KMS-11 (cell line): ENCODE measurements at regions not wholly inside any gene's neighbourhood (a gene's known extent, or its start where the extent isn't known, plus 50 kb on each side); places are given as distances from the start of the nearest gene placed in this dataset.

Experiments used
- H2AFZ ChIP-seq: fragments of 200-600 bp; sonication (generic); 2 replicates; pipeline ENCODE4 v1.6.1; 2016; ENCODE audit warnings: antibody characterized with exemption, mixed run types, low read depth
- H3K27ac ChIP-seq: fragments of 200-600 bp; sonication (generic); 2 replicates; pipeline ENCODE4 v1.6.1; 2016; ENCODE audit warnings: mild to moderate bottlenecking, mixed run types
- H3K27me3 ChIP-seq: fragments of 200-600 bp; sonication (generic); 2 replicates; pipeline ENCODE4 v1.6.1; 2017; ENCODE audit warnings: mild to moderate bottlenecking, low read depth, mixed run types, moderate library complexity; ENCODE audit not compliant: insufficient read depth
- H3K36me3 ChIP-seq: fragments of 200-600 bp; sonication (generic); 2 replicates; pipeline ENCODE4 v1.6.1; 2017; ENCODE audit warnings: mild to moderate bottlenecking, mixed run types; ENCODE audit not compliant: insufficient read depth
- H3K4me1 ChIP-seq: fragments of 200-600 bp; sonication (generic); 2 replicates; pipeline ENCODE4 v1.6.1; 2016; ENCODE audit warnings: mild to moderate bottlenecking, low read depth, mixed run types; ENCODE audit not compliant: poor library complexity, severe bottlenecking
- H3K4me2 ChIP-seq: fragments of 200-600 bp; sonication (generic); 2 replicates; pipeline ENCODE4 v1.7.0; 2016; ENCODE audit warnings: mild to moderate bottlenecking, mixed run types
- H3K4me3 ChIP-seq: fragments of 200-600 bp; sonication (generic); IDR thresholded peaks from 2 replicates; pipeline ENCODE4 v1.6.1; 2017; ENCODE audit warnings: low read depth, low read length, mixed read lengths; ENCODE audit not compliant: insufficient read depth
- H3K79me2 ChIP-seq: fragments of 200-600 bp; sonication (generic); 2 replicates; pipeline ENCODE4 v1.6.1; 2016; ENCODE audit warnings: low read depth, mixed run types; ENCODE audit not compliant: insufficient read depth
- H3K9ac ChIP-seq: fragments of 200-600 bp; sonication (generic); 2 replicates; pipeline ENCODE4 v1.6.1; 2016; ENCODE audit warnings: mild to moderate bottlenecking, mixed run types
- H4K20me1 ChIP-seq: fragments of 200-600 bp; sonication (generic); 2 replicates; pipeline ENCODE4 v1.6.1; 2016; ENCODE audit warnings: mild to moderate bottlenecking, mixed run types; ENCODE audit not compliant: insufficient read depth
- CTCF ChIP-seq: fragments of 200-600 bp; sonication (generic); conservative IDR thresholded peaks from 2 replicates; pipeline ENCODE4 v1.6.1; 2017; ENCODE audit warnings: low read depth, mild to moderate bottlenecking, antibody characterized with exemption, low read length, moderate library complexity, mixed read lengths

DNA sequence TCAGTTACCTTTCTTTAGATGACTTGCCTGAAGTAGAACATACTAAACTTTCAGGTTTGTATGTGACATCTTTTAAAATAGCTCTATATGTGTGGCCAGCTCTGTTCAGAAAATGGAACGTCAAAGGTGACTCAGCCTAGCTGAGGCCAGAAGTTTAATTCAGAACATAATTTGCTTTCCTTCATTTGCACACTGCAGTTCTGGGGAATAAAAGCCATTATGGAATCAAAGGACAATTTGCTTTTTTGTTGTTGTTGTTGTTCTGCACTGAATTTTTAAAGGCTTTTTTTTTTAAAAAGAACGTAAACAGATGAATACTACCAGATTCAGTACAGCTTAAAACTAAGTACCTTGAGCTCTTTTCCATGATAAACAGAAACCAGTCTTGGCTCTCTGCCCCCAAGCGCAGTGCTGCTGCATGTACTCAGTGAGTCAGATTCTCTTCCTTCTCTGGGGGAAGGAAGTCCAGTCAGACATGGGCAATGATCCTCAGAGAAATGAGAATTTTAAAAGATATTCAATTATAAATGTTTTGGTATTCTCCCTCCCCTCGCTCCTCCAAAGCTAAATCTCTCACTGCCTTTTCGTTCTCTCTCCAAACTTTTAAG lies 644.2 kb downstream of the NOVA1 start:
- TF ChIP-seq CTCF: no peak
- Histone ChIP-seq H3K79me2 (no peaks in the 10 kb centered on the region), H3K4me2 (no peak overlapping the region), H2AFZ (no peak overlapping the region), H3K4me3 (no peak overlapping the region), H3K4me1 (no peaks in the 10 kb centered on the region), H3K27me3 (no peaks in the 10 kb centered on the region), H3K27ac (no peak overlapping the region), H4K20me1 (no peaks in the 10 kb centered on the region), H3K36me3 (no peaks in the 10 kb centered on the region), H3K9ac (no peak overlapping the region)

- Histone ChIP-seq H3K27ac (no peak overlapping the region), H3K4me3 (no peak overlapping the region), H3K4me2 (no peak overlapping the region), H2AFZ (no peak overlapping the region), H3K4me1 (no peaks in the 10 kb centered on the region), H4K20me1 (no peaks in the 10 kb centered on the region), H3K9ac (no peak overlapping the region), H3K79me2 (no peaks in the 10 kb centered on the region), H3K36me3 (no peaks in the 10 kb centered on the region), H3K27me3 (no peaks in the 10 kb centered on the region)
- no peak for TF ChIP-seq CTCF
Measured at GRCh38 chr14:25945746-25946145, 652.1 kb downstream of the NOVA1 start.

GRCh38 chr14:25944020-25944419 lies 653.8 kb downstream of the NOVA1 start:
- Histone ChIP-seq H2AFZ (no peak overlapping the region), H3K79me2 (no peaks in the 10 kb centered on the region), H3K4me3 (no peak overlapping the region), H3K4me1 (no peaks in the 10 kb centered on the region), H3K27ac (no peak overlapping the region), H3K36me3 (no peaks in the 10 kb centered on the region), H3K27me3 (no peaks in the 10 kb centered on the region), H3K9ac (no peak overlapping the region), H4K20me1 (no peaks in the 10 kb centered on the region), H3K4me2 (no peak overlapping the region)
- no peak for TF ChIP-seq CTCF

GRCh38 chr14:25943329-25943728 lies 654.5 kb downstream of the NOVA1 start:
- no peak overlapping the region for H3K4me3 ChIP-seq
- H3K36me3 ChIP-seq: no peaks in the 10 kb centered on the region
- H3K9ac ChIP-seq: no peak overlapping the region
- no peak overlapping the region for H3K4me2 ChIP-seq
- no peak overlapping the region for H3K27ac ChIP-seq
- H3K4me1 ChIP-seq: no peaks in the 10 kb centered on the region
- H3K27me3 ChIP-seq: no peaks in the 10 kb centered on the region
- H2AFZ ChIP-seq: no peak overlapping the region
- no peak for TF ChIP-seq CTCF
- H4K20me1 ChIP-seq: no peaks in the 10 kb centered on the region
- no peaks in the 10 kb centered on the region for H3K79me2 ChIP-seq

DNA sequence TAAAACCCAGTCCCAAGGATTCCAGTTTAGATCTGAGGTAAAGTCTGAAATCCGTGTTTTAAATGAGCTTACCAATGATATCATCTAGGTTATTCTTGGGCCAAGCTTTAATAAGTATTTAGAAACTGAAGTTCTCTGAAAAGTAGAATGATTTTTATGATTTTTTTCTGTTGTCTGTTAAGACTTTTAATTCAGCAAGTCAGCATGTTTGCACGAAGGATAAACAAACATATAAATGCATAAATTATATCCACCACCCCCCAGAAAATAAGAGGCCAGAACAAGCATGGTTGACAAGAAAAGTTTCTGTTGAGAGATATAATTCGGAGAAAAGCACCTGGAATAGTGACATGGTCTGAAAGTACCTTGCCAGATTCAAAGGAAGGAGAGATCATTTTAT lies 655.7 kb downstream of the NOVA1 start:
- TF ChIP-seq CTCF: no peak
- Histone ChIP-seq H4K20me1 (no peaks in the 10 kb centered on the region), H3K27ac (no peak overlapping the region), H3K36me3 (no peaks in the 10 kb centered on the region), H3K79me2 (no peaks in the 10 kb centered on the region), H3K4me2 (no peak overlapping the region), H3K9ac (no peak overlapping the region), H2AFZ (no peak overlapping the region), H3K27me3 (no peaks in the 10 kb centered on the region), H3K4me1 (no peaks in the 10 kb centered on the region), H3K4me3 (no peak overlapping the region)
